IPS-20b (cell line): ENCODE measurements at regions not wholly inside any gene's neighbourhood (a gene's known extent, or its start where the extent isn't known, plus 50 kb on each side); places are given as distances from the start of the nearest gene placed in this dataset.

ENCODE experiments used
- H3K27ac ChIP-seq: one replicate; pipeline ENCODE4 v1.5.1; 2013; ENCODE audit warnings: low read length
- H3K27me3 ChIP-seq: 2 replicates; pipeline ENCODE4 v1.6.1; 2013; ENCODE audit warnings: mild to moderate bottlenecking, low read length, inconsistent platforms; ENCODE audit not compliant: insufficient read depth
- H3K36me3 ChIP-seq: 2 replicates; pipeline ENCODE4 v1.6.1; 2013; ENCODE audit warnings: low read depth, mild to moderate bottlenecking, inconsistent platforms, low read length, moderate library complexity; ENCODE audit not compliant: insufficient read depth
- H3K4me1 ChIP-seq: 2 replicates; pipeline ENCODE4 v1.6.1; 2013; ENCODE audit warnings: mild to moderate bottlenecking, control low read depth, inconsistent platforms, low read length, moderate library complexity; ENCODE audit not compliant: insufficient read depth
- H3K4me3 ChIP-seq: 2 replicates; pipeline ENCODE4 v1.5.1; 2013; ENCODE audit warnings: mild to moderate bottlenecking, low read length, inconsistent platforms
- H3K9ac ChIP-seq: 2 replicates; pipeline ENCODE4 v1.6.1; 2013; ENCODE audit warnings: low read depth, mild to moderate bottlenecking, inconsistent platforms, low read length, moderate library complexity
- H3K9me3 ChIP-seq: 2 replicates; pipeline ENCODE4 v1.6.1; 2013; ENCODE audit warnings: mild to moderate bottlenecking, low read depth, low read length, inconsistent platforms; ENCODE audit not compliant: insufficient read depth

DNA sequence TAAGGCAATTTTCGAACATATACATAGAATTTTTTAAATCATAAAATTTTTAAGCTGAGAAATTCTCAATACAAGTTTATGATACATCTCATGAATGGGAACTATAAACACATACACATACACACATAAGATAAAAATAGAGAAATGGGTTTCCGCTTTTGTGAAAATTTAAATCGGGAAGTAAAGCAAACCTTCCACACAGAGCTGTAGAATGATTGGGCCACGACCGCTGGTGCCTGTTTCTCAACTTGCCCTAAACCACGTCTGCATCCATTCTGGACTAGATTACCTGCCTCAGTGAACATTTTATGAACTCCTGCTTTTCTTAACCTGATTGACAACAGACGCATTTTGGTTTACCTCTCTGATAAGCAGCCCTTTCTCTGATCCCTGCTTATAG lies 264.4 kb downstream of the SKAP2 start:
- no peak overlapping the region for H3K9ac ChIP-seq
- peaks cover 7% of the 10 kb centered on the region; the same call in 1 of the 2 replicates for H3K4me1 ChIP-seq
- no peaks in the 10 kb centered on the region for H3K9me3 ChIP-seq

GRCh38 chr7:26600411-26600810 lies 264.0 kb downstream of the SKAP2 start:
- no peaks in the 10 kb centered on the region for H3K9me3 ChIP-seq
- H3K4me1 ChIP-seq = peaks cover 7% of the 10 kb centered on the region; the same call in 1 of the 2 replicates
- H3K9ac ChIP-seq = no peak overlapping the region
- H3K27ac ChIP-seq = no peak overlapping the region
- no peaks in the 10 kb centered on the region for H3K27me3 ChIP-seq
- H3K4me3 ChIP-seq = no peak overlapping the region
- H3K36me3 ChIP-seq = no peaks in the 10 kb centered on the region

More for the DNA sequence above, 264.4 kb downstream of the SKAP2 start:
- no peaks in the 10 kb centered on the region for H3K36me3 ChIP-seq
- H3K27ac ChIP-seq = no peak overlapping the region
- no peak overlapping the region for H3K4me3 ChIP-seq
- H3K27me3 ChIP-seq = no peaks in the 10 kb centered on the region

GRCh38 chr7:26603631-26604030 lies 260.8 kb downstream of the SKAP2 start:
- Histone ChIP-seq H3K36me3 (no peaks in the 10 kb centered on the region), H3K4me3 (no peak overlapping the region), H3K9me3 (no peaks in the 10 kb centered on the region), H3K27me3 (no peaks in the 10 kb centered on the region), H3K27ac (no peak overlapping the region), H3K4me1 (peaks cover 7% of the 10 kb centered on the region; the same call in 1 of the 2 replicates), H3K9ac (no peak overlapping the region)

GRCh38 chr7:26608402-26608801 lies 256.0 kb downstream of the SKAP2 start:
- Histone ChIP-seq H3K27ac (no peak overlapping the region), H3K4me3 (no peak overlapping the region), H3K36me3 (no peaks in the 10 kb centered on the region), H3K9ac (no peak overlapping the region), H3K9me3 (no peaks in the 10 kb centered on the region), H3K27me3 (no peaks in the 10 kb centered on the region), H3K4me1 (peaks cover 5% of the 10 kb centered on the region; the same call in 1 of the 2 replicates)

GRCh38 chr7:26609082-26609481 lies 255.3 kb downstream of the SKAP2 start:
- H3K27ac ChIP-seq = no peak overlapping the region
- no peak overlapping the region for H3K4me3 ChIP-seq
- H3K9ac ChIP-seq = no peak overlapping the region

DNA sequence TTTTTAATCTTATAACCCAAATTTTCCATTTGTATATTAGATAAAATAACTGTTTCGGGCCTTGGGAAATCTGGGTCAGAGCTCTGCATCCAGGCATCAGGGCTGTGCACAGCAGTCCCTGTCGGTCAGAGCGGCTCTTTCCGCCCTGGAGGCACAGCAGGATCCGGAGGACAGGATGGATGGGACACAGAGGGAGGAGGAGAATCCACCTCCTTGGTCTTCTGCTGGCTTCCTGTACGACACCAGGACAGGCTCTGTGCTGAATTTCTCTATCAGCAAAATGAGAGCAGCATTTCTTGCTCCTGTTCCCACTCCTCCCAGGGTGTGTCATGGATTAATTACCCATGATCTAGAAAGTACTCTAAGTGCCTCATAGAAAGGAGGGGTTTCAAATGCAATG lies 254.9 kb downstream of the SKAP2 start:
- Histone ChIP-seq H3K36me3 (no peaks in the 10 kb centered on the region), H3K27me3 (no peaks in the 10 kb centered on the region), H3K9me3 (no peaks in the 10 kb centered on the region), H3K27ac (no peak overlapping the region), H3K4me1 (no peaks in the 10 kb centered on the region), H3K4me3 (no peak overlapping the region), H3K9ac (no peak overlapping the region)

More at GRCh38 chr7:26609082-26609481, 255.3 kb downstream of the SKAP2 start:
- Histone ChIP-seq H3K4me1 (no peaks in the 10 kb centered on the region; the same call in 1 of the 2 replicates), H3K9me3 (no peaks in the 10 kb centered on the region), H3K27me3 (no peaks in the 10 kb centered on the region), H3K36me3 (no peaks in the 10 kb centered on the region)

DNA sequence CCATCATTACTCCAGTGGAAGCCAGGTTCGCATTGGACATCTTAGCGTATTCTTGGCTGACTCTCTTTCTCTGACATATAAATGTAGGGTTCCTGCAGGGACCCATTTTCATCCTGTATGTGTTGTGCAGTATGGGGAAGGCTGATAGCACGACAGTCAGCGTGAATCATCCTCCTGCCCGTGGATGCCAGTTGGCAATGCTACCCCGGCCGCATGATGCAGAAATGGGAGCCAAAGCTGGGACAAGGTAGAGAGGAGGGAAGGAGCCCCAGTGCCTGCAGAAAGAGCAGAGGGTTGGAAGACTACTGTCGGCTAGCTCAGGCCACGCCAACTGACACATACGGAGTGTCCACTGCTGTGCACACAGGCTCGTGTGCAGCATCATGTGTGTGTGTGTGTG lies 251.6 kb downstream of the SKAP2 start:
- Histone ChIP-seq H3K27me3 (no peaks in the 10 kb centered on the region), H3K9ac (no peak overlapping the region), H3K36me3 (no peaks in the 10 kb centered on the region), H3K4me1 (no peaks in the 10 kb centered on the region), H3K27ac (no peak overlapping the region), H3K9me3 (no peaks in the 10 kb centered on the region), H3K4me3 (no peak overlapping the region)

DNA sequence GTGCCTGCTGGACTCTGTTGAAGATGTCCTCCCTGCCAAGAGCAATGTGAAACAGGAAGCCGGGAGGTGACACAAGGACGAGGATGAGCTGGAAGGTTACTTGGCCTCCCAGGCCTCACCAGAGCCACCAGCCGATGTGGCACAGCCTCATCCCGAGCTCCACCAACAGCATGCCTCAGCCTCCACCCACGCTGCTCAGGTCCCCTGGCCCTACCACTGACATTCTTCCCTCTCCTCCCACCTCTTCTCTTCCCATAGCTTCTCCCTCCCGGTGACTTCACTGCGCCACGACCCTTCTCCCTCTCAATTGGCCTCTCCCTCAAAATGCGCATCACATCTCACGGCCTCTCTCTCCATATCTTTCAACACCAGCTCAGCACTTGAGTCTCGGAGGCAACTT lies 249.9 kb downstream of the SKAP2 start:
- Histone ChIP-seq H3K27me3 (no peaks in the 10 kb centered on the region), H3K9me3 (no peaks in the 10 kb centered on the region), H3K36me3 (no peaks in the 10 kb centered on the region), H3K4me3 (no peak overlapping the region), H3K4me1 (no peaks in the 10 kb centered on the region; the same call in 1 of the 2 replicates), H3K27ac (no peak overlapping the region), H3K9ac (no peak overlapping the region)

- no peak overlapping the region for H3K9ac ChIP-seq
- no peaks in the 10 kb centered on the region; the same call in 1 of the 2 replicates for H3K4me1 ChIP-seq
- H3K4me3 ChIP-seq = no peak overlapping the region
- no peak overlapping the region for H3K27ac ChIP-seq
- H3K9me3 ChIP-seq = no peaks in the 10 kb centered on the region
- no peaks in the 10 kb centered on the region for H3K27me3 ChIP-seq
- no peaks in the 10 kb centered on the region for H3K36me3 ChIP-seq
These were observed 248.2 kb downstream of the SKAP2 start for GRCh38 chr7:26616235-26616634.

DNA sequence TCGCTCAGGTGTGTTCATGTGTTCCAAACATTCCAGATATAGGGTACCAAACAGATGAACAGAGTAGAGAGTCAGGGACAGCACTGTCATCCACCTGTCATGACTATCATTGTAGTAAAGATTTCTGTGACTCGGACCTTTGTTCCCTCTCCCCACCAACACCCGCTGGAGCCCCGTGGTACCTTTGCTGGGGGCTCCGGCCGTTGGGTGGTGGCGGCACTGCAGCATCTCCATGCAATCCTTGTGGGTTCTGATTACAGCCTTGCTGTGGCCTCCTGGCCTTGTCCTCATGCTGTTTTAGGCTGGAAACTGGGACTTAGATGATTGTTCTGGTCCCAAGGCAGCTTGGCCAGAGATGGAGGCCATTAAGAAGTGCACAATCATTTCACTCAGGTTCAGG lies 247.3 kb downstream of the SKAP2 start:
- Histone ChIP-seq H3K36me3 (no peaks in the 10 kb centered on the region), H3K9ac (no peak overlapping the region), H3K9me3 (no peaks in the 10 kb centered on the region), H3K4me3 (no peak overlapping the region), H3K27ac (no peak overlapping the region), H3K27me3 (no peaks in the 10 kb centered on the region), H3K4me1 (no peaks in the 10 kb centered on the region; the same call in 1 of the 2 replicates)
